Activated gamma-delta T cell treated with anti-CD3 and anti-CD28 coated beads, Interleukin-2, amount 50 U/mL, for 16 hours (primary cell): ENCODE measurements at regions not wholly inside any gene's neighbourhood (a gene's known extent, or its start where the extent isn't known, plus 50 kb on each side); places are given as distances from the start of the nearest gene placed in this dataset.

ENCODE experiments used
- DNase-seq: peaks from one replicate; pipeline ENCODE4 v3.0.0-alpha.2; 2020; ENCODE audit warnings: low read depth

DNA sequence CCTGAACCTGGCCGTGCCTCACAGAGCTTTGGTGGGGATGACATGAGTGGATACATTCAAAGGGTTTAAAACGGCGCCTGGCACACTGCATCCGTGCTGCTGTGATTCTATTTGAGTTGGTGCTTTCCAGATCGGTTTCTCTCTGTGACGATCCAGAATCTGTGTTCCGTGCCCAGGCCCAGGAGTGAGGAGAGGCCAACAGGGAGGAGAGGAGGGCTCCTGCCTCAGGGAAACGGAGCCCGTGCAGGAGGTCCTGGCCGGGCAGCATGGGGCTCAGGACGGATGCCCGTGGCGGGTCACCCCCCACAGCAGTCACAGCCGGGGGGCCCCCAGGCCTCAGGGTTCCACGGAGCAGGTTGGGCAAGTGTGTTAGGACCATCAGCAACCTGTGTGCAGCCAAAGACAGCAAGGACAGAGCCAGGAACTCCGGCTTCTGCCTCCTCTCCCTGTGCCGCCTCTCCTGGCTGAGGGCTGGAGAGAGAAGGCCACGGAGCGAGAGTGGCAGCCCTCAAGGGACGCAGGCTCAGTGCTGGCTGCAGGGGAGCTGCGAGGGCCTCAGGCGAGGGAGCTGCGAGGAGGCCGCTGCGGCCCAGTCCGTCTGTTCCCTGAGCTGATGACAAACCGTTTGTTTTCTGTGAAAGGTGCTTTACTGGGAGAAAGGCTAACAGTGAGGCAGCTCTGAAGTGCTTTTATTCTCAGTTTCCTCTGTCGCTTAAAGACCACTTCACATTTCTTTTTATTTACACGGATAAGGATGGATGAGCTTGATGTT lies 99.3 kb downstream of the METRNL start:
- DNase-seq, result no peak

DNA sequence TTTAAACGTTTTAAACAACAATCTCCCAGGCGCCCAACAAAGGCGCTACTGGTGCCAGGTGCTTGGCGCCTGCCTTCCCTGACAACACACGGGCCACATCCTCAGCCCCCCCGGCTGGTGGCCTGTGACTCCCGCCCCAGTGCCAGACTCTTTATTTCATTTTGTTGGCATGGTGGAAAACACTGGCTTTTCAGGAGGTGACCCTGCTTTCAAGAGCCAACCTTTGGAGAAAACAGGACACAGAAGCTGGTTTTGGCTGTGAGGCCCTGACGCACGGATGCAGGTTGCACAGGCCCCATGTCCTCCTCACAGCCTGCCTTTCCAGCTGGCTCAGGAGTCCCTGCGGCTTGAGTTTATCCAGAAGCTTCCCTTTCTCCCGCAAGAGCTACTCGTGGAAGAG lies 100.0 kb downstream of the METRNL start:
- no peak for DNase-seq

DNA sequence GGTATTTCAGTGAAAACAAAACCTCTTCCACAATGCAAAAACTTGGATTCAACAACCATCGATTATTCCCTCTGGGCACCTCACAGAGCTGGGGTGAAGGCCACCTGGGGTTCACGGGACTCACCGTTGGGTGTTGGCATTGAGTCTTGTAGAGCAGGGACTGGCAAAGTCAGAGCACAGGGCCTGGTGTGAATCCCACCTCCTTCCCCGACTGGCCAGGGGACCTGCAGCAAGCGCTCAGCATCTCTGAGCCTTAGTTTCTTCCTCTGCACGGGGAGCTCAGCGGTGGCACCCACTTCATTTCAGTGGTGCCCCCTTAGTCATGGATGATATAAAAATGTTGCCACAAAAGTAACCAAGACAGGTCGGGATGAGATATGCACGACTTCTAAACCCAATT lies 100.4 kb downstream of the METRNL start:
- no peak for DNase-seq

DNA sequence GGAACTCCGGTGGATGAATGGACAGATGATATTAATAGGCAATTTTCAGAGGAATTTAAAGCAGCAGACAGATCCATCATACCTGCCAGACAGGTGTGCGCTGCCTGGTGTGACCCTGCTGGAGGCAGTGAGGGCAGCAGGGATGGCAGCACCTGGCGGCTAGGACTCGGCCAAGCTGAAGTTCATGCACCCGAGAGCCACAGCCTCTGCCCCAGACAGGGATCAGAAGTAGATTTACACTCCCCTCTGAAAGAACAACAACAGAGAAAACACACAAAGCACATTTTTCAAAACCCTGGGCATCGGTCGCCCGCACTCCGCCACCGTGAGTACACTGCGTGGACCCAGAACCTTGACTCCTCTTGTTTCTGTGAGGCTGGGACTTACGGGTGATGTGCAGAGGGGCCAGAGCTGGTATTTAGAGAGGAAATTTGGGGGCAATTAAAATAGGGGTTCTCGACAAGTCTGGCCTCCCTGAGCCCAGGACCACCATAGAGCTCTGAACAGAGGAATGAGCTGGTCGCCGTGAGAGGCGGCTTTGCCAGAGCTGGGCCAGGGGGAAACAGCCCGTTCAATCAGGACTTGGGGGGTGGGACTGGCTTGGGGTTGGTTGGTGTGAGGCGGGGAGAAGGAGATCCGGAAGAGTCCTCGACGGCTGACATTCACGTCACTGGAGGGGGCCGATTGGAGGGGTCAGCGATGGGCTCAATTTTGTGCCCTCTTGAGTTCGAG lies 101.0 kb downstream of the METRNL start:
- no peak for DNase-seq

DNA sequence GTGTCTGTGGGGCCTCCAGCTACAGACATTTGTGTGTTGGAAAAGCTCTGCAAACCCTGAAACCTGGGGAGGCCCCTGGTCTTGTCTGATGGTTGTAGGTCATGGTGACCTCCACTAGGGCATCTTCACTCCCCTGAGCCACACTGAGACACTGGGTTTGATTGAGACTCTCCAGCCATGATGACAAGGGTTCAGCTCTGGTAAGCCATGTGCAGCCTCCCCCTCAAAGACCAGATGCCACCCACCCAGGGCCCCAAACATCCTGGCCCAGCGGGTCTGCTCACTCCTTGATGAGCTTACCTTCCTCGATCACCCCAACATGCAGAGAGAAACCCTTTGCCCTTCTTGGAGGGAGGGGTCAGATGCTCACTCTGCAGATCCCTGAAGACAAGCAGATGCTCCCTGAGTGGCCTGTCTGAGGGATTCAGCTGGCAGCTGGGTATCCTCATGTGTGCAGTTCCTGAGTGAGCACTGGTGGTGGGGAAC lies 101.6 kb downstream of the METRNL start:
- DNase-seq, result no peak

DNA sequence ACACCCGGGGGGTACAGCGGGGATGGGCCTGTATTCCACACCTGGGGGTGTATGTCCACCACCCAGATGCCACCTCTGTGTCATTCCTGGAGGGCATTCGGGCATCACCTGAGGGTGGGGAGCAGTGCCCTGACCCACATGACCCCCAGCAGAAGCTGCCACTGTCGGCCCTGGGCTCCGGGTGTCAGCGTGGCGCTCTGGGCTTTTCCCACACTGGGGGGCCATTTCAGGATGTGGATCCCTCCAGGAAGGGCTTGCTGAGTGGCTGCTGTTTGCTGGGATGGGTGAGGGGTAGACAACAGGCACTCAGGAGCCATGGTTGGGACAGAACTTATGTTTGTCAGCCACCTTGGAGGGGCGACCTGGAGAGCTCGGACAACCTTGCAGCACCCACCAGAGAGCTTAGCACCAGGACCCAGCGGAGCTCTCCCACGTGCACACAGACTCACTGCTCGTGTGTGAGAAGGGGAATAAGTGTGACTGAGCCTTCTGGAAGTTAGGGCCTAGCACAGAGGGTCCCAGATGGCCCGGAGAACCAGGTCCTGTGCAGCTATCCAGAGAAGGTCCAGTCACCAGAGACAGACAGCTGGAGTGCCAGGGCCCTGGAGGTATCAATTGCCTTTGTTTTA lies 102.7 kb downstream of the METRNL start:
- no peak for DNase-seq

DNA sequence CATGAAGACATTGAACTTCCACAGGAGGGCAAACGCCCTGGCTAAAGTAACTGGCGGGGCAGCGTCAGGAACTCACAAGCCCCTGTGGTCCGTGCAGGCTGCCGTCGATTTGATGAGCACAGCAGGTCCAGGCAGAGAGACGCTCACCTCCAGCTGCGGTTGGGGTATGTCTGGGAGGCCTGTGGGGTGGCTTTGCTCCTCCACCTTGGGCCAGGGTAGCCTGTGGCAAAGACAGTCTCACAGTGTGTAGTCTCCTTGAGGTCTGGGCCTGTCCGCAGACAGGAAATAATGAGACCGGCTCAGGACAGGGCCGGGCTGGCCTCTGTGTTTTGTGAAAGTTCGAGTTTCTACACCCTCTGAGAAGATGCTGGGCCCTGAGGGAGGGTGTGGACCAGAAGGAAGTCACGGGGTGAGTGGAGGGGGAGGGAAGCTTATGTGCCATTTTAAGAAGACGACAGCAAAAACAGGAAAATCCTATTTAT lies 103.3 kb downstream of the METRNL start:
- DNase-seq, result no peak

DNA sequence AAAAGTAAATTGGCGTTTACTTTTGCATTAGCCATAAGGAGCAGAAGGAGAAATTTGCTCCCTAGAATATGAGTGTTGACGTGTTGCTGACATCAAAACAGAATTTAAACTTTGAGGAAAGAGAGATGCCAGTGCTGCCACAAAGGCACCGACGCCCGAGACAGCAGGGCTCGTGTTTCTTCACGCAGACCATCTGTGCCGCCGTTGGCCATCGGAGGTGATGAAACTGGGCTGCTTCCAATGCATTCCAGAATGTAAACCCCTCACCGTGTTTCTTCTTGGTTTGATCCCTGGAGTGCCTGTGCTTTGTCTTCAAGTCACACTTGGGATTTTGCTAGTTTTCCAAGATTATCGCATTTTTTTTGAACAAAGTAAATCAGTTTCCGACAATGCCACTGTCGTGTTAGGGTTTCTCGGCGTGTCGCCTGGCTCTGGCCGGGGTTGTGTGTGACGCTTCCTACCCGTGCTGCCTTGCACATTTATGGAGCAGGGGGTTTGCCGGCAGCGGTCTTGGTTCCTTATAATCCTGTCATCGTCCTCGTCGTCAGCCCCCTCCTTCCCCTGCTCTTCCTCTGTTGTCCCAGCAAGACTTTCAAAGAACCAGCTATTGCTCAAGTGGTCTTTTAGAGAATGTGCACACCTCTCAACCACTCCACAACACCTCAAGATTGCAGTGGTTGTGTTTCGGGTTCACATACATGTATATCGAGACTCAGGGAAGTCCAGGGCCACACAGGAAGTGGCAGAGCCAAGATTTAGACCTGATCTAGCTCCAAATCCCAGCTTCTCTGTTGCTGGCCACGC lies 103.9 kb downstream of the METRNL start:
- DNase-seq, result no peak

DNA sequence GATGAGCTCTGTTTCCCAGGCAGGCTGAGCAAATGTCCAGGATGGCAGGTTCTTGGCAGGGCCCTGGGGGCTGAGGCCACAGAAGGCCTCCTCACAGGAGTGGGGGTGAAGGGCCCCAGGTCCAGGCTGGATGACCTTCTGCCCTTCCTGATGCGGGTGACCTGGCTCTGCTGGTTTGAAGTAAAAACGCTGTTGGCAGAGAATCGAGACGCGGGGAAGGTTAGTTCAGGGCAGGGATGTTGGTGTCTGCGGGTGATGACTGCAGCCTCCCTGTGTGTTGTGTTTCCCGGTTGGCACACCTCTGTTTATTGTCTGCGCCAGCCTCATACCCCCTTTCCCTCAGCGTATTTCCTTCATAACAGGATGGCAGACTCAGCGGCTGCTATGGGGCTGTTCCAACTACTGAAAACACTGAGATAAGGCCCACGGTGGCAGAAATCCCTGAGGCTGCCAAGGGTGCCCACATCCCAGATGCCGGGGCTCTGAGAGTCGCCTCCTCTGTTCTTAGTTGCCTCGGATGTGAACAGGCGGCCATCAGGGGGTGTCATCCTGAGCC lies 104.6 kb downstream of the METRNL start:
- DNase-seq, result no peak

DNA sequence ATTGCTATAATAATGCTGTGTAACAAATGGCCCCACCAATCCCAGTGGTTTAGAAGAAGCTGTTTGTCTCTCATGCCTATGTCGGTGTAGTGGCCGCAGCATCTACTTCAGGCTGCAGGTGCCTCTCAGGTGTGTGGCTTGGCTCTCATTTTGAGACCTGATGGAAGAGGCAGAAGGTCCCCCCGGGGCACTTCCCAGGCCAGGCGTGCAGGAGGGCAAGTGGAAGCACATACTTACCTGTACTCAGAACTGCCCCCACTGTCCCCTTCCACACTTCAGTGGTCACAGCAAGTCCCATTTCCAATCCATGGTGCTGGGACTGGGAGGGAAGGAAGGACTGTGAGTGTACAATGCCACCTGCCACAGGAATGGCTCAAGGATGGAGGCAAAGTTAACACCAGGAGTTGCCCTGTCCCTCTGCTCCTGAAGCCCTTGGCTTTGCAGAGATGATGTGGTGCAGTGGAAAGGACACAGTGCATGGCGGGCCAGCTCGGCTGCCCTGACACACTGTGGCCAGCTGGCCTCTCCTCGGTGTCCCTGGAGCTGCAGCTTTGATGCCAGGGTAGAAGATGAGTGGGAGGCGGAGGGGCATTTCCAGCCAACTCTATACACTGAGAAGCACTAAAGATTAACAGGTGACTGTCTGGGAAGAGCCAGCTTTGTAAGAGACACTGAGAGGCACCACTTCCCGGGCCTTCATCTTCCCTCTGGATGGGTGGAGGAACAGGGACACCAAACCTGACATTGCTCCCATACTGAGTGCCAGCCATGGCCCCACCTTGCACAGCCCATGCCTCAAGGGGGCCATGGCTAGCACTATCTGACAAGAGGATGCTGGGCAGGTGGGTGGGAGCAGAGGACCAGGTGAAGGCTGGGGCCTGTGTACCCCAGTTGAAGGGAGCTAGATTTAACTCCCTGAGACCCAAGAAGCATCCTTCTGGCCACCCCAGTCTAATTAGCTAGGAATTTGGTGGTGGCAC lies 105.9 kb downstream of the METRNL start:
- DNase-seq, result no peak

DNA sequence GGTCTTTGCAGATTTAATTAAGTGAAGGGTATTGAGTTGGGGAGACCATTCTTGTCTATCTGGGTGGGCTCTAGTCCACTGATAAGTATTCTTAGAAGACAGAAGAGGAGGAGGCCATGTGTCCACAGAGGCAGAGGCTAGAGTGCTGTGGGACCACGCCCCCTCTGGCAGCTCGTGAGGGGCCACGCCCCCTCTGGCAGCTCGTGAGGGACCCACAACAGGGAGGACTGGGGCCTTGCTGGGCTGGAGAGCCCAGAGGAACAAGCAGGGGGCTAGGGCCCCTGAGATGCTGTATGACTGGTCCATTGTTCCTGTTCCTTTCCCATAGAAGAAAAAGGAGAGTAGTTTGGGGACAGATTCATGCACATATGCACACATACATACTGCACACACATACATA lies 106.8 kb downstream of the METRNL start:
- no peak for DNase-seq

DNA sequence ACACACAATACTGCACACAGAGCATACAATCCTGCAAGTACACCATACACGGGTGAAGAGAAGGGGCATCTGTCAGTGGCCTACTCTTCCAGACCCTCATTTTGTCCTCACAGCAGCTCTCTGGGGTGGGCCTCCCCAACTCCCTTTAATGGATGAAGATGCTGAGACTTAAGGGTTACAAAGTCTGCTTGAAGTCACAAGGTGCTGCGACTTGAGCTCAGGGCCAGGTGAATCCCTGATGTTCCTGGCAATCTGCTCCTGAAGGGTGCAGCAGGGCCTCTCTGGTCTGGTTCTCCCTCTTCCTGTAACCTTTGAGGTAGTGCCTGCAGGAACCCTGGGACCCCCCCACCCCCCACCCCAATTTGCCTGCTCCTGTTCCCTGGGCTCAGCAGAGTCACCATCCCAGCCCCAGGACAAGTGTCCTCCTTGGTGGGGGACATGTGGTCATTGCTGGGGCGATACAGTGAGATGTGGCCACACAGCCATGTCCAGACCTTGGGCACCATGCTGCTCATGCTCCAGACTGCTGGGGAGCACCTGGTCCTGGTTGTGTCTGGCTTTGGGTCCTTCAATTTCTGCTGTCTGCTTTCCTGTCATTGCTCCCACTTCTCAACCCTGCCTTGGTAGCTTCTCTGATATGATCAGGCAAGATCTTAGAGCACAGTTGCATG lies 107.5 kb downstream of the METRNL start:
- DNase-seq, result no peak

DNA sequence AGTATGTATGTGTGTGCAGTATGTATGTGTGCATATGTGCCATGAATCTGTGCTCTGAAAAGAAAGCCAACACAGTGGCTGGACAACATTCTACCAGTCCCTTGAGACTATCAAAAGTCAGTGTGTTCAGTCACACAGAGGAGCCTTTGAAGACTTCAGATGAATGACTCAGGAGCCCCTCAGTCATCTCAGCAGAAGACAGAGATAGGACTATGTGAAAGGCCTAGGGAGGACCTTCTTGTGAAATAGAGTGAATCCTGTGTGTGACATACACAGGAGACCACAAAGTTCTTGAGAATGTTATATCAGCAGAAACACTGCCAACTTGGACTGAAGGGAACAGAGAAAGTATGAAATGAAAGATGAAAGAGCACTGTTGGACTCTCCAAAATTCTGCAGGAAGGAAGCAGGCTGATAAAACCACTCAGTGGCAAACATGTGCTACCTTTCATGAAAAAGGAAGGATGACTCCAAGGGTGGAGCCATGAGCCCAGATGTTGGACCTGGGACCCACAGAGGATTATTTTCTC lies 108.4 kb downstream of the METRNL start:
- DNase-seq, result no peak

DNA sequence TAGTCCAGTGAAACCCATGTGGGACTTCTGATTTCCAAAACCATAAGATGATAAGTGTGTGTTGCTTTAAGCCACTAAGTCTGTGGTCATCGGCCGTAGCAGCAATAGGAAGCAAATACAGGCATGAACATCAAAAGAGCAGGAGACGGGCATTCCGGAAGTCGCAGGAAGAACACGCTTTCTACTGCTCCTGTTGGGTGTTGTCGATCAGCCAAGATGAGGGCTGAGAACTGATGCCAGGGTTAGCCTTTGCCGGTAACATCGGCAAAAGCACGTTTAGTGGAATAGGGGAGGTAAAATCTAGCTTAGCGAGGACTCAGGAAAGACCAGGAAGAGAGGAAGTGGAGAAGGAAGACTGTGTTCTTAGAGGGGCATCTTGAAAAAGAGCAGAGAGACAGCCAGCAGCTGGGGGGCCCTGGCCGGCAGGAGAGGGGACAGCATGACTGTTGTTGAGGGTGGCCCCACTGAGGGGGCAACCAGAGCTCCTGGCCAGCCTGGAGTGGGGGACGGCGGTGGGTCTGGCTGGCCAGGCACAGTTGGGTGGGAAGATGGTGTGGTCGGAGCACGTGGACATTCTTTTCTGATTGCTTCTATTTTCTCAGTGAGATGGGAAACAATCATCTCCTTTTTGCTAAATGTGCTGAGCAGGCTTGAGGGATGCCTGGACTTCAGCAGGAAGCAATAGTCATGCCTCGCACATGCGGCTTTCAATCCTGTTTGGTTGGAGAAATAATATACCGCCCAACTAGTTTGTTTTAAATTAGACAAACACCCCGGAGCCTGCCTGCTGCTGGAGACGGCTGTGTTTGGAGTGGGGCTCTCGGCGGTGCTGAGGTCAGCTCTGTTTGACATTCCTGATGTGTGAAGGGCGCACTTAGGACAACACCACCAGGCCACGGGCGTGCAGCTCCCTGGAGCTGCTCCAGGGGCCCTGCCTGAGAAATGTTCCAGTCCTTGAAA lies 109.9 kb downstream of the METRNL start:
- DNase-seq, result no peak

DNA sequence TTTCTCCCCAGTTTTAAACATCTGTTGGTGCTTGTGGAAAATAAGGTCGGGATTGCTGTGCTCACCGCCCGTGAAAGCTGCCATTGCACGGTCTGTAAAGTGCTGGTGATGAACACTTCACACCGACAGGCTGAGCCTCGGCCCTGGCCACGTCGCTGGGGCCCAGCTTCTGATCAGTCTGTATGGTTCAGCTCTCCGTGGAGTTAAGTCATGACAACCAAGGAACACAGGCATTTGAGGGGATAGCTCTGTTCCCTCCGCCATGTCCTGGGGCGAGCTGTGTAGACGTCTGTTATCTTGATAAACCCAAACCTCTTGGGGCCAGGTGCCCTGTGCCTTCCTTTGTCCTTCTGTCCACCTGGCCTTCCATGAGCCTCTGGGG lies 110.6 kb downstream of the METRNL start:
- DNase-seq, result no peak

DNA sequence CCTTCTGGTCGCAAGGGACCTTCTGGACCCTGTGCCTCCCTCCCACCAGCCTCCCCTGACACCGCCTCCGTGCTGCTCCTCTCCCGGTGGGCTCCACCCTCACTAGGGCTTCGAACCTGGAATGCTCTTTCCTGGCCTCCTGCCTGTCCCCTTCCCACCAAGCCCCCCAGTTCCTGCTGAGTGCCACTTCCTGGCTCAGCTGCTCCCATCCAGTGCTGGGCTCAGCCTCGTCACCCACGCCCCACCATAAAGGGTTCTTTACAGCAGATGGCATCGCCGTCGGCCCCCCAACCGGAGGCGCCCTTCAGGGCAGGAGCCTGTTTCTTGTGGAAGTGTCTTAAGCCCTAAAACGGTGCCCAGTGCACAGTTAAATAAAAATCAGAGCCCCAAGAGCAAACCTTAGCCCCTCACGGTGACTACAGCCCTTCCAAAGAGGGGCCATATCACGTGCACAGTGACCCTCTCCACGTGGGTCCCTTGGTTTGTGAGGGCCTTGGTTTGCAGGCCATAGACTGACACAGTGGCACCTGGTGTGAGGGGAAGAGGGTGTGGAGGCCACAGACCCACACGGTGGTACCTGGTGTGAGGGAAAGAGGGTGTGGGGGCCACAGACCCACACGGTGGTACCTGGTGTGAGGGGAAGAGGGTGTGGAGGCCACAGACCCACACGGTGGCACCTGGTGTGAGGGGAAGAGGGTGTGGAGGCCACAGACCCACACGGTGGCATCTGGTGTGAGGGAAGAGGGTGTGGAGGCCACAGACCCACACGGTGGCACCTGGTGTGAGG lies 111.4 kb downstream of the METRNL start:
- DNase-seq, result no peak

DNA sequence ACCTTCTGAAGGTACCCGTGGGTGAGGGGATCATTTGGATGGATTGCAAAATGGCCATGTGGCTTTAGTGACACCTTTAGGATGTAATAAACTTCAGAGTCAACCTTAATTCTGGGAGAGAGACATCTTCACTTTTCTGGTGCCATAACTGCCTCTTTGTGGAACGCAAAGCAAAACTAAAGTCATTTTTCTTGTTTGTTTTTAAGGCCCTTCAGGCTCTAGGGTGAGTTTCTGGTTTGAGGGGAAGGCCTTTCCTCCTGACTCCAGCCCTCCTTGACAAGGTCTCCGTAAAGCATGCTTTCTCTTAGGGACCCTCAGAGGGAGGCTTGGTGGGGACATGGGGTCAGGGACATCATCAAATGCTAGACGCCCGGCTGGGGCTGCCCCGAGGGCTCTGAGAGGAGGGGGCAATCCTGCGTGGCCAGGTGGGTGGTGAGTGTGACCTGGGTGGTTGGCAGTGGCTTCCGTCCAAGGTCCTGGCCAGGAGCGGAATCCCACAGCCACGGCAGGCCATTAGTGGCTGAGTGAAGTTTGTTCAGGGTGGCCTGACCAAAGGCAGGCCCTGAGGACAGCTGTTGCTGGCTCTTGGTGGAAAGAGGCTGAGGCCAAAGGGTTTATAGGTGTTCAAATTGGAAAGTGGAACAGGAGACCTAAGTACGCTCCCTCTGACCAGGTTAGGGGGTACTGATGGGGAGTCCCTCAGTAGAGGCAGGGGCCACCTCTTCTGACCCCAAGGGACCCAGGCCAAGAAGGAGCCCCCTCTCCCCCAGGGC lies 112.2 kb downstream of the METRNL start:
- DNase-seq, result no peak
